IMR-90 (cell line): ENCODE measurements at regions not wholly inside any gene's neighbourhood (a gene's known extent, or its start where the extent isn't known, plus 50 kb on each side); places are given as distances from the start of the nearest gene placed in this dataset.

Experiments used
- ATAC-seq: fragments of 200-7000 bp; cut with Tn5 transposase; 2 replicates; pipeline ENCODE4 v1.9.1; 2020; ENCODE audit warnings: low read depth, mild to moderate bottlenecking, moderate library complexity
- BruUV-seq: library from RNA; stranded (reverse); fragments of 400-500 nt; replicated peaks from 2 replicates; lab custom pipeline; 2021; lab: Mats Ljungman, UMichigan
- CTCF ChIA-PET: fragments of 300-600 bp; formaldehyde crosslinking; extraction: SDS; loops from one replicate; lab custom pipeline; 2021; ENCODE audit warnings: antibody characterized with exemption; lab: Yijun Ruan, JAX
- POLR2A ChIA-PET: fragments of 300-600 bp; sonication (Branson Sonifier 250); formaldehyde crosslinking; loops from one replicate; lab custom pipeline; 2022; ENCODE audit warnings: antibody characterized with exemption; ENCODE audit not compliant: unreplicated experiment; lab: Charles Lee
- DNase-seq: peaks from one replicate; pipeline ENCODE4 v3.0.0; 2013
- H2AFZ ChIP-seq: replicated peaks from 2 replicates; pipeline ENCODE3; 2013; ENCODE audit warnings: low read length, mild to moderate bottlenecking; ENCODE audit not compliant: poor library complexity
- H2AK5ac ChIP-seq: 2 replicates; pipeline ENCODE4 v1.6.1; 2013; ENCODE audit warnings: low read depth, low read length, inconsistent platforms
- H2AK9ac ChIP-seq: replicated peaks from 2 replicates; pipeline ENCODE3; 2013; ENCODE audit warnings: mild to moderate bottlenecking, low read depth, low read length, moderate library complexity; ENCODE audit not compliant: poor library complexity
- H2BK120ac ChIP-seq: 2 replicates; pipeline ENCODE4 v1.6.1; 2013; ENCODE audit warnings: low read depth, low read length, inconsistent platforms
- H2BK15ac ChIP-seq: 3 replicates; pipeline ENCODE4 v1.6.1; 2013; ENCODE audit warnings: low read depth, low read length, inconsistent platforms
- H2BK20ac ChIP-seq: 2 replicates; pipeline ENCODE4 v1.6.1; 2013; ENCODE audit warnings: low read depth, mild to moderate bottlenecking, inconsistent platforms, low read length, moderate library complexity
- H2BK5ac ChIP-seq: 2 replicates; pipeline ENCODE4 v1.6.1; 2013; ENCODE audit warnings: mild to moderate bottlenecking, low read depth, low read length, inconsistent platforms; ENCODE audit not compliant: poor library complexity, severe bottlenecking
- H3K14ac ChIP-seq: replicated peaks from 2 replicates; pipeline ENCODE4 v1.6.1; 2013; ENCODE audit warnings: low read depth, low read length, inconsistent platforms
- H3K18ac ChIP-seq: 2 replicates; pipeline ENCODE4 v1.6.1; 2013; ENCODE audit warnings: low read depth, low read length, control low read depth
- H3K23ac ChIP-seq: 2 replicates; pipeline ENCODE4 v1.6.1; 2013; ENCODE audit warnings: low read depth, low read length, inconsistent platforms
- H3K27ac ChIP-seq: 2 replicates; pipeline ENCODE4 v1.5.1; 2013; ENCODE audit warnings: mild to moderate bottlenecking, control low read depth, low read length; ENCODE audit not compliant: insufficient read depth
- H3K27me3 ChIP-seq: 2 replicates; pipeline ENCODE4 v1.6.1; 2013; ENCODE audit warnings: low read length; ENCODE audit not compliant: control insufficient read depth, insufficient read depth
- H3K36me3 ChIP-seq: 2 replicates; pipeline ENCODE4 v1.6.1; 2013; ENCODE audit warnings: low read length, mixed read lengths; ENCODE audit not compliant: control insufficient read depth, insufficient read depth
- H3K4ac ChIP-seq: 2 replicates; pipeline ENCODE4 v1.6.1; 2013; ENCODE audit warnings: low read depth, low read length, inconsistent platforms
- H3K4me1 ChIP-seq: 2 replicates; pipeline ENCODE4 v1.6.1; 2013; ENCODE audit warnings: low read length, mixed read lengths; ENCODE audit not compliant: control insufficient read depth, insufficient read depth
- H3K4me2 ChIP-seq: 2 replicates; pipeline ENCODE4 v1.6.1; 2013; ENCODE audit warnings: low read depth, mild to moderate bottlenecking, control low read depth, low read length, moderate library complexity
- H3K4me3 ChIP-seq: 2 replicates; pipeline ENCODE4 v1.5.1; 2013; ENCODE audit warnings: low read depth, mild to moderate bottlenecking, control low read depth, low read length, moderate library complexity; ENCODE audit not compliant: insufficient read depth
- H3K56ac ChIP-seq: 2 replicates; pipeline ENCODE4 v1.6.1; 2013; ENCODE audit warnings: low read length, inconsistent platforms; ENCODE audit not compliant: insufficient read depth; ENCODE audit errors: extremely low read depth
- H3K79me1 ChIP-seq, 2 experiments: 2 replicates each; pipeline ENCODE4 v1.6.1; 2013; ENCODE audit warnings: low read length in 2 of 2, inconsistent platforms in 1 of 2, low read depth in 1 of 2
- H3K9ac ChIP-seq: 2 replicates; pipeline ENCODE4 v1.6.1; 2013; ENCODE audit warnings: low read depth, low read length, control low read depth
- H3K9me1 ChIP-seq: 2 replicates; pipeline ENCODE4 v1.6.1; 2013; ENCODE audit warnings: low read length, inconsistent platforms; ENCODE audit not compliant: insufficient read depth
- H3K9me3 ChIP-seq: 2 replicates; pipeline ENCODE4 v1.6.1; 2013; ENCODE audit warnings: low read length; ENCODE audit not compliant: control insufficient read depth, insufficient read depth
- H4K20me1 ChIP-seq: 2 replicates; pipeline ENCODE4 v1.6.1; 2013; ENCODE audit warnings: low read length, inconsistent platforms; ENCODE audit not compliant: insufficient read depth
- H4K5ac ChIP-seq: 2 replicates; pipeline ENCODE4 v1.6.1; 2013; ENCODE audit warnings: mild to moderate bottlenecking, low read depth, low read length, control low read depth
- H4K8ac ChIP-seq, 2 experiments: 2 replicates each; pipeline ENCODE4 v1.6.1; 2013; ENCODE audit warnings: low read depth in 2 of 2, low read length in 2 of 2, control low read depth in 1 of 2, inconsistent platforms in 1 of 2
- H4K91ac ChIP-seq: 2 replicates; pipeline ENCODE4 v1.6.1; 2013; ENCODE audit warnings: low read depth, low read length, inconsistent platforms; ENCODE audit not compliant: insufficient read depth
- BHLHE40 ChIP-seq: fragments of 150-350 bp; IDR thresholded peaks from 2 replicates; pipeline ENCODE4 v1.6.1; 2016; ENCODE audit warnings: mild to moderate bottlenecking, low read depth, low read length
- CEBPB ChIP-seq: IDR thresholded peaks from 2 replicates; pipeline ENCODE4 v1.6.1; 2012; ENCODE audit warnings: low read depth, low read length, improper control_type of control experiment
- MAFK ChIP-seq: IDR thresholded peaks from 2 replicates; pipeline ENCODE4 v1.6.1; 2012; ENCODE audit warnings: low read depth, low read length, improper control_type of control experiment
- POLR2A ChIP-seq: IDR thresholded peaks from 2 replicates; pipeline ENCODE4 v1.6.1; 2012; ENCODE audit warnings: mild to moderate bottlenecking, low read depth, low read length
- RAD21 ChIP-seq: IDR thresholded peaks from 2 replicates; pipeline ENCODE4 v1.6.1; 2012; ENCODE audit warnings: low read length, improper control_type of control experiment
- RCOR1 ChIP-seq: IDR thresholded peaks from 2 replicates; pipeline ENCODE4 v1.6.1; 2012; ENCODE audit warnings: mild to moderate bottlenecking, low read length, improper control_type of control experiment; ENCODE audit not compliant: insufficient replicate concordance
- RFX5 ChIP-seq: IDR thresholded peaks from 2 replicates; pipeline ENCODE4 v1.8.0; 2012; ENCODE audit warnings: low read depth, mild to moderate bottlenecking, low read length, moderate library complexity
- SMC3 ChIP-seq: fragments of 150-350 bp; IDR thresholded peaks from 2 replicates; pipeline ENCODE4 v1.6.1; 2016; ENCODE audit warnings: low read depth, mild to moderate bottlenecking, antibody characterized with exemption, low read length, moderate library complexity
- USF2 ChIP-seq: fragments of 150-350 bp; IDR thresholded peaks from 2 replicates; pipeline ENCODE4 v1.6.1; 2017; ENCODE audit warnings: mild to moderate bottlenecking, antibody characterized with exemption, low read length, low read depth
- whole genome bisulfite sequencing, 2 experiments: methylation state at CpG; one replicate each; pipeline versions ENCODE4 v1.1.5 to v1.1.7; 2013; ENCODE audit warnings: missing lambda C conversion rate in 2 of 2; ENCODE audit not compliant: insufficient read length in 1 of 2; ENCODE audit errors: extremely low coverage in 2 of 2; 5-methylcytosine and 5-hydroxymethylcytosine counted together
- dilution Hi-C: fragments of 300-500 bp; cut with HindIII; formaldehyde crosslinking; loops from one replicate; pipeline ENCODE4 v1.14.3; 2018; ENCODE audit warnings: low sequenced_read_pairs; ENCODE audit not compliant: unreplicated experiment
- in situ Hi-C: fragments of 300-500 bp; cut with MboI; formaldehyde crosslinking; loops from 3 replicates; pipeline ENCODE4 v1.14.3; 2019; ENCODE audit warnings: low sequenced_read_pairs, inconsistent platforms, mixed read lengths
- intact Hi-C: fragments of 100-400 bp; cut with micrococcal nuclease; formaldehyde crosslinking; loops from 2 replicates; pipeline ENCODE4 v1.10.0; 2022
- TF ChIP-seq, protein P1 (sequence below): conservative IDR thresholded peaks from 2 replicates; pipeline ENCODE4 v1.5.1; 2012; ENCODE audit warnings: mild to moderate bottlenecking, low read depth, low read length, improper control_type of control experiment

- H2AK5ac ChIP-seq, result no peak overlapping the region
- ChIA-PET CTCF (interaction anchor here (0.5 to 2.7 kb wide), 7 partner anchors 8 to 1242 kb away, joined by 3 to 16 read pairs (median 3); no protein-coding TSS in a partner anchor), POLR2A (no interaction called here)
- no peak overlapping the region; a peak in 1 of 4 replicates for H4K8ac ChIP-seq
- H3K23ac ChIP-seq, result no peak overlapping the region
- intact Hi-C loops, result loop anchor here (2.0 kb wide), 1 partner anchor 205 kb away; no protein-coding TSS in a partner anchor
- no peak overlapping the region for H2BK20ac ChIP-seq
- H3K9me1 ChIP-seq, result no peaks in the 10 kb centered on the region; the same call in 1 of the 2 replicates
- H3K36me3 ChIP-seq, result no peaks in the 10 kb centered on the region
- no peak overlapping the region for H2BK120ac ChIP-seq
- DNase-seq, result peak; percentile 69
- H4K5ac ChIP-seq, result no peak overlapping the region; the same call in 1 of the 2 replicates
- no peak overlapping the region for H3K4ac ChIP-seq
- dilution Hi-C loops, result no loop called here
- no peak overlapping the region; the same call in 1 of the 2 replicates for H3K4me3 ChIP-seq
- peaks cover 4% of the 10 kb centered on the region for H3K4me1 ChIP-seq
- H3K14ac ChIP-seq, result no peak overlapping the region
- H2BK15ac ChIP-seq, result no peak overlapping the region
- peak overlapping the region; percentile 78; the same call in 1 of the 2 replicates for H3K4me2 ChIP-seq
- no peak overlapping the region for H4K91ac ChIP-seq
- no peaks in the 10 kb centered on the region for H3K9me3 ChIP-seq
- no peaks in the 10 kb centered on the region for H3K79me1 ChIP-seq
- TF ChIP-seq RCOR1 (no peak), SMC3 (peak; percentile 49), BHLHE40 (no peak), CEBPB (no peak), POLR2A (no peak), MAFK (no peak), RFX5 (no peak), USF2 (no peak), RAD21 (peak; percentile 59)
- TF ChIP-seq, protein P1, sequence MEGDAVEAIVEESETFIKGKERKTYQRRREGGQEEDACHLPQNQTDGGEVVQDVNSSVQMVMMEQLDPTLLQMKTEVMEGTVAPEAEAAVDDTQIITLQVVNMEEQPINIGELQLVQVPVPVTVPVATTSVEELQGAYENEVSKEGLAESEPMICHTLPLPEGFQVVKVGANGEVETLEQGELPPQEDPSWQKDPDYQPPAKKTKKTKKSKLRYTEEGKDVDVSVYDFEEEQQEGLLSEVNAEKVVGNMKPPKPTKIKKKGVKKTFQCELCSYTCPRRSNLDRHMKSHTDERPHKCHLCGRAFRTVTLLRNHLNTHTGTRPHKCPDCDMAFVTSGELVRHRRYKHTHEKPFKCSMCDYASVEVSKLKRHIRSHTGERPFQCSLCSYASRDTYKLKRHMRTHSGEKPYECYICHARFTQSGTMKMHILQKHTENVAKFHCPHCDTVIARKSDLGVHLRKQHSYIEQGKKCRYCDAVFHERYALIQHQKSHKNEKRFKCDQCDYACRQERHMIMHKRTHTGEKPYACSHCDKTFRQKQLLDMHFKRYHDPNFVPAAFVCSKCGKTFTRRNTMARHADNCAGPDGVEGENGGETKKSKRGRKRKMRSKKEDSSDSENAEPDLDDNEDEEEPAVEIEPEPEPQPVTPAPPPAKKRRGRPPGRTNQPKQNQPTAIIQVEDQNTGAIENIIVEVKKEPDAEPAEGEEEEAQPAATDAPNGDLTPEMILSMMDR, result peak; percentile 72
- BruUV-seq, result no TSS peak
- H3K18ac ChIP-seq, result no peak overlapping the region; the same call in 1 of the 2 replicates
- no peaks in the 10 kb centered on the region for H4K20me1 ChIP-seq
- H2AFZ ChIP-seq, result peak overlapping the region; percentile 24
- H3K9ac ChIP-seq, result no peak overlapping the region
- no peak overlapping the region for H2AK9ac ChIP-seq
- H3K27ac ChIP-seq, result no peak overlapping the region
- peak; percentile 61 for ATAC-seq
- H3K56ac ChIP-seq, result no peak overlapping the region
- no CpG with 5 or more reads among the region's 5 CpGs for WGBS, 2 experiments
- no peak overlapping the region for H2BK5ac ChIP-seq
- peaks cover 18% of the 10 kb centered on the region for H3K27me3 ChIP-seq
- in situ Hi-C loops, result loop anchor here (5.0 to 10.0 kb wide), 2 partner anchors 123 to 265 kb away; no protein-coding TSS in a partner anchor
Measured at GRCh38 chr5:36739751-36740221, 133.4 kb downstream of the SLC1A3 start.
